GM23338 (cell line): ENCODE measurements at regions not wholly inside any gene's neighbourhood (a gene's known extent, or its start where the extent isn't known, plus 50 kb on each side); places are given as distances from the start of the nearest gene placed in this dataset.

Experiments
- ATAC-seq: fragments of 200-7000 bp; cut with Tn5 transposase; 3 replicates; pipeline ENCODE4 v1.9.1; 2020
- DNase-seq: peaks from one replicate; pipeline ENCODE4 v3.0.0-alpha.2; 2015; ENCODE audit warnings: low spot score
- H2AFZ ChIP-seq: fragments of 200-600 bp; sonication (generic); 2 replicates; pipeline ENCODE4 v1.8.0; 2016; ENCODE audit warnings: antibody characterized with exemption, mild to moderate bottlenecking, moderate library complexity
- H3F3A ChIP-seq: fragments of 200-600 bp; sonication (generic); replicated peaks from 2 replicates; pipeline ENCODE4 v1.8.0; 2017; ENCODE audit warnings: antibody characterized with exemption, mixed run types, low read depth
- H3K27ac ChIP-seq: fragments of 200-600 bp; sonication (generic); 2 replicates; pipeline ENCODE4 v1.6.1; 2016; ENCODE audit warnings: low read depth
- H3K27me3 ChIP-seq: fragments of 200-600 bp; sonication (generic); 2 replicates; pipeline ENCODE4 v1.8.0; 2016; ENCODE audit warnings: mild to moderate bottlenecking, mixed run types, moderate library complexity; ENCODE audit not compliant: insufficient read depth
- H3K36me3 ChIP-seq: fragments of 200-600 bp; sonication (generic); 2 replicates; pipeline ENCODE4 v1.8.0; 2016; ENCODE audit warnings: mild to moderate bottlenecking; ENCODE audit not compliant: insufficient read depth
- H3K4me1 ChIP-seq: fragments of 200-600 bp; sonication (generic); 2 replicates; pipeline ENCODE4 v1.8.0; 2016; ENCODE audit warnings: mild to moderate bottlenecking, moderate library complexity; ENCODE audit not compliant: insufficient read depth
- H3K4me2 ChIP-seq: fragments of 200-600 bp; sonication (generic); 2 replicates; pipeline ENCODE4 v1.7.1; 2017; ENCODE audit warnings: mixed run types
- H3K4me3 ChIP-seq: fragments of 200-600 bp; sonication (generic); 2 replicates; pipeline ENCODE4 v1.6.1; 2016; ENCODE audit warnings: mixed run types
- H3K79me2 ChIP-seq: fragments of 200-600 bp; sonication (generic); replicated peaks from 2 replicates; pipeline ENCODE4 v1.8.0; 2017; ENCODE audit warnings: mild to moderate bottlenecking; ENCODE audit not compliant: insufficient read depth
- H3K9me2 ChIP-seq: fragments of 200-600 bp; sonication (generic); 2 replicates; pipeline ENCODE4 v1.8.0; 2017; ENCODE audit not compliant: insufficient read depth
- H4K20me1 ChIP-seq: fragments of 200-600 bp; sonication (generic); replicated peaks from 2 replicates; pipeline ENCODE4 v1.8.0; 2017; ENCODE audit warnings: mild to moderate bottlenecking; ENCODE audit not compliant: insufficient read depth
- H3K27ac Mint-ChIP-seq: 2 replicates; pipeline ENCODE4 v1.8.0; 2020; ENCODE audit warnings: inconsistent platforms, mild to moderate bottlenecking, moderate library complexity, mixed read lengths
- H3K27me3 Mint-ChIP-seq: 3 replicates; pipeline ENCODE4 v1.8.0; 2022; ENCODE audit warnings: low read depth, mild to moderate bottlenecking, moderate library complexity, mixed read lengths, inconsistent platforms; ENCODE audit not compliant: insufficient read depth, poor library complexity
- H3K36me3 Mint-ChIP-seq: 3 replicates; pipeline ENCODE4 v1.8.0; 2021; ENCODE audit warnings: low read depth, mild to moderate bottlenecking, inconsistent platforms, moderate library complexity, mixed read lengths
- H3K4me1 Mint-ChIP-seq: 3 replicates; pipeline ENCODE4 v1.8.0; 2020; ENCODE audit warnings: mild to moderate bottlenecking, inconsistent platforms, mixed read lengths
- H3K4me3 Mint-ChIP-seq: 3 replicates; pipeline ENCODE4 v1.8.0; 2021; ENCODE audit warnings: moderate library complexity, mild to moderate bottlenecking, inconsistent platforms, mixed read lengths
- H3K9me3 Mint-ChIP-seq: 3 replicates; pipeline ENCODE4 v1.8.0; 2020; ENCODE audit warnings: moderate library complexity, mild to moderate bottlenecking, inconsistent platforms, mixed read lengths
- CREB1 ChIP-seq: fragments of 250-450 bp; sonication (Bioruptor Pico); IDR thresholded peaks from 2 replicates; pipeline ENCODE4 v1.5.0; 2020; ENCODE audit warnings: low read depth, mild to moderate bottlenecking, moderate library complexity
- CTCF ChIP-seq, 2 experiments: fragments of 200-600 bp in 1 of 2; sonication (generic) in 1 of 2; conservative IDR thresholded peaks; 2 replicates each; pipeline versions ENCODE4 v1.5.1 to v1.6.1; 2016 to 2017; ENCODE audit warnings: antibody characterized with exemption in 2 of 2, low read depth in 2 of 2, mild to moderate bottlenecking in 2 of 2, moderate library complexity in 1 of 2
- ETS1 ChIP-seq: IDR thresholded peaks from 2 replicates; pipeline ENCODE4 v1.6.1; 2016; ENCODE audit warnings: antibody characterized with exemption
- EZH2 ChIP-seq: fragments of 200-600 bp; sonication (generic); IDR thresholded peaks from one replicate; pipeline ENCODE4 v1.8.0; 2017; ENCODE audit warnings: antibody characterized with exemption, mild to moderate bottlenecking, low read depth; ENCODE audit not compliant: unreplicated experiment
- EZH2phosphoT487 ChIP-seq: fragments of 200-600 bp; sonication (generic); IDR thresholded peaks from one replicate; pipeline ENCODE4 v1.8.1; 2018; ENCODE audit warnings: antibody characterized with exemption; ENCODE audit not compliant: unreplicated experiment
- JUNB ChIP-seq: IDR thresholded peaks from one replicate; pipeline ENCODE4 v1.6.1; 2016; ENCODE audit warnings: antibody characterized with exemption; ENCODE audit not compliant: unreplicated experiment
- NANOG ChIP-seq: IDR thresholded peaks from 2 replicates; pipeline ENCODE4 v1.6.1; 2016; ENCODE audit warnings: antibody characterized with exemption, borderline replicate concordance
- POLR2AphosphoS5 ChIP-seq: IDR thresholded peaks from 2 replicates; pipeline ENCODE4 v1.6.1; 2016; ENCODE audit warnings: antibody characterized with exemption, low read depth
- REST ChIP-seq: IDR thresholded peaks from one replicate; pipeline ENCODE4 v1.6.1; 2018; ENCODE audit warnings: antibody characterized with exemption; ENCODE audit not compliant: unreplicated experiment
- STAT1 ChIP-seq: IDR thresholded peaks from one replicate; pipeline ENCODE4 v1.6.1; 2016; ENCODE audit warnings: antibody characterized with exemption; ENCODE audit not compliant: unreplicated experiment
- ZNF114 ChIP-seq: fragments of 250-450 bp; sonication (Bioruptor Pico); IDR thresholded peaks from 2 replicates; pipeline ENCODE4 v1.5.0; 2020; ENCODE audit warnings: mild to moderate bottlenecking, moderate library complexity
- ZNF331 ChIP-seq: fragments of 250-450 bp; sonication (Bioruptor Pico); IDR thresholded peaks from 2 replicates; pipeline ENCODE4 v1.5.0; 2020; ENCODE audit warnings: low read depth, mild to moderate bottlenecking, moderate library complexity
- TF ChIP-seq, protein P1 (sequence below): fragments of 250-450 bp; sonication (Bioruptor Pico); IDR thresholded peaks from 2 replicates; pipeline ENCODE4 v1.5.0; 2020; ENCODE audit warnings: mild to moderate bottlenecking, moderate library complexity

DNA sequence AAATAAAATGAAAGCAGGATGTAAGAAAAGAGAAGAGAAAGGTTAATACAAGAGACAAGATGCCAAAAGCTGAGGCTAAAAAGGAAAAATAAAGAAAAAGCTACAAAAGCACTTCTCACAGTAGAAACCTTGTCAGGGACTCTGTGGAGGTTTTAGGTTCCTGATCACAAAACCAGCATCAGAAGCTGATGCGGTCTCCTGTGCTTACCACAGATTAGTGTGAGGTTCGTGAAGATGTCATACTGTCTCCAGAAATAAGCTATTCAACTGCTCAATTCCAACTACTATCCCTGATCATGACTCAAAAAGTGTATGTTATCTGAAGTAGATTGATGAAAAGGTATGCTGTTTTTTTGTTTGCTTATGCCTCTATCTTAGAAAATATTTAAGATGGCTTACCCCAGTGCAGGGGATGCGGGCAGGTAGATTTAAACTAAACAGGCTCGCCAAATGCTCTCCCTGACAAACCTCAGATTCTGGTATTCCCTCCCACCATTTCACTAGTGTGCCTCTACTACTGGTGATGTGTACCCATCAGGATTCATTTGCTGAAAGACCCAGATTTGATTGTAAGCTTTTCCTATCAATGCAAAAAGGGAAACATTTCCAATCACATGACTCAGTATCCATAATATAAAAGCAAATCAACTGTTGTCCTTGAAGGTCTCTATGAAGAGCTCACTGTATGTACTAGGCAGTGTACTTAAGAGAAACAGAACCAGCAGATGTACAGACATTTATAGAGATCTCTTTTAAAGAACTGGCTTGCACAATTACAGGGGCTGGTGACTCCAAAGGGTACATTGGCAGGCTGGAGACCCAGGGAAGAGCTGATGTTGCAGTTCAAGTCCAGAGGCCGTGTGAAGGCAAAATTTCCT lies 169.5 kb upstream of the FOXN3 start:
- ATAC-seq = no peak

More for the DNA sequence above, 169.5 kb upstream of the FOXN3 start:
- H3F3A ChIP-seq = 0 out of 2 replicates have a peak, but pooled peaks cover 7% of the 10 kb centered on the region
- peaks cover 8% of the 10 kb centered on the region for H3K36me3 ChIP-seq
- H3K4me1 ChIP-seq = peaks cover 30% of the 10 kb centered on the region
- Mint-ChIP-seq H3K27me3 (peaks cover 5% of the 10 kb centered on the region), H3K4me1 (peaks cover 29% of the 10 kb centered on the region), H3K36me3 (peaks cover 43% of the 10 kb centered on the region), H3K27ac (no peak overlapping the region), H3K9me3 (no peaks in the 10 kb centered on the region; the same call in 2 of the 3 replicates), H3K4me3 (no peak overlapping the region)
- no peak overlapping the region for H2AFZ ChIP-seq
- no peaks in the 10 kb centered on the region for H3K9me2 ChIP-seq
- TF ChIP-seq ZNF114 (CRISPR knock-in tag) (no peak), NANOG (no peak), CTCF (conservative IDR thresholded peaks at IDR 0.05; ENCODE audit: low read depth in 2 of 2) (no peak), STAT1 (no peak), CREB1 (CRISPR knock-in tag) (no peak), ETS1 (no peak), JUNB (no peak), EZH2phosphoT487 (no peak), EZH2 (no peak), ZNF331 (CRISPR knock-in tag) (no peak), REST (no peak), POLR2AphosphoS5 (no peak)
- TF ChIP-seq, protein P1, sequence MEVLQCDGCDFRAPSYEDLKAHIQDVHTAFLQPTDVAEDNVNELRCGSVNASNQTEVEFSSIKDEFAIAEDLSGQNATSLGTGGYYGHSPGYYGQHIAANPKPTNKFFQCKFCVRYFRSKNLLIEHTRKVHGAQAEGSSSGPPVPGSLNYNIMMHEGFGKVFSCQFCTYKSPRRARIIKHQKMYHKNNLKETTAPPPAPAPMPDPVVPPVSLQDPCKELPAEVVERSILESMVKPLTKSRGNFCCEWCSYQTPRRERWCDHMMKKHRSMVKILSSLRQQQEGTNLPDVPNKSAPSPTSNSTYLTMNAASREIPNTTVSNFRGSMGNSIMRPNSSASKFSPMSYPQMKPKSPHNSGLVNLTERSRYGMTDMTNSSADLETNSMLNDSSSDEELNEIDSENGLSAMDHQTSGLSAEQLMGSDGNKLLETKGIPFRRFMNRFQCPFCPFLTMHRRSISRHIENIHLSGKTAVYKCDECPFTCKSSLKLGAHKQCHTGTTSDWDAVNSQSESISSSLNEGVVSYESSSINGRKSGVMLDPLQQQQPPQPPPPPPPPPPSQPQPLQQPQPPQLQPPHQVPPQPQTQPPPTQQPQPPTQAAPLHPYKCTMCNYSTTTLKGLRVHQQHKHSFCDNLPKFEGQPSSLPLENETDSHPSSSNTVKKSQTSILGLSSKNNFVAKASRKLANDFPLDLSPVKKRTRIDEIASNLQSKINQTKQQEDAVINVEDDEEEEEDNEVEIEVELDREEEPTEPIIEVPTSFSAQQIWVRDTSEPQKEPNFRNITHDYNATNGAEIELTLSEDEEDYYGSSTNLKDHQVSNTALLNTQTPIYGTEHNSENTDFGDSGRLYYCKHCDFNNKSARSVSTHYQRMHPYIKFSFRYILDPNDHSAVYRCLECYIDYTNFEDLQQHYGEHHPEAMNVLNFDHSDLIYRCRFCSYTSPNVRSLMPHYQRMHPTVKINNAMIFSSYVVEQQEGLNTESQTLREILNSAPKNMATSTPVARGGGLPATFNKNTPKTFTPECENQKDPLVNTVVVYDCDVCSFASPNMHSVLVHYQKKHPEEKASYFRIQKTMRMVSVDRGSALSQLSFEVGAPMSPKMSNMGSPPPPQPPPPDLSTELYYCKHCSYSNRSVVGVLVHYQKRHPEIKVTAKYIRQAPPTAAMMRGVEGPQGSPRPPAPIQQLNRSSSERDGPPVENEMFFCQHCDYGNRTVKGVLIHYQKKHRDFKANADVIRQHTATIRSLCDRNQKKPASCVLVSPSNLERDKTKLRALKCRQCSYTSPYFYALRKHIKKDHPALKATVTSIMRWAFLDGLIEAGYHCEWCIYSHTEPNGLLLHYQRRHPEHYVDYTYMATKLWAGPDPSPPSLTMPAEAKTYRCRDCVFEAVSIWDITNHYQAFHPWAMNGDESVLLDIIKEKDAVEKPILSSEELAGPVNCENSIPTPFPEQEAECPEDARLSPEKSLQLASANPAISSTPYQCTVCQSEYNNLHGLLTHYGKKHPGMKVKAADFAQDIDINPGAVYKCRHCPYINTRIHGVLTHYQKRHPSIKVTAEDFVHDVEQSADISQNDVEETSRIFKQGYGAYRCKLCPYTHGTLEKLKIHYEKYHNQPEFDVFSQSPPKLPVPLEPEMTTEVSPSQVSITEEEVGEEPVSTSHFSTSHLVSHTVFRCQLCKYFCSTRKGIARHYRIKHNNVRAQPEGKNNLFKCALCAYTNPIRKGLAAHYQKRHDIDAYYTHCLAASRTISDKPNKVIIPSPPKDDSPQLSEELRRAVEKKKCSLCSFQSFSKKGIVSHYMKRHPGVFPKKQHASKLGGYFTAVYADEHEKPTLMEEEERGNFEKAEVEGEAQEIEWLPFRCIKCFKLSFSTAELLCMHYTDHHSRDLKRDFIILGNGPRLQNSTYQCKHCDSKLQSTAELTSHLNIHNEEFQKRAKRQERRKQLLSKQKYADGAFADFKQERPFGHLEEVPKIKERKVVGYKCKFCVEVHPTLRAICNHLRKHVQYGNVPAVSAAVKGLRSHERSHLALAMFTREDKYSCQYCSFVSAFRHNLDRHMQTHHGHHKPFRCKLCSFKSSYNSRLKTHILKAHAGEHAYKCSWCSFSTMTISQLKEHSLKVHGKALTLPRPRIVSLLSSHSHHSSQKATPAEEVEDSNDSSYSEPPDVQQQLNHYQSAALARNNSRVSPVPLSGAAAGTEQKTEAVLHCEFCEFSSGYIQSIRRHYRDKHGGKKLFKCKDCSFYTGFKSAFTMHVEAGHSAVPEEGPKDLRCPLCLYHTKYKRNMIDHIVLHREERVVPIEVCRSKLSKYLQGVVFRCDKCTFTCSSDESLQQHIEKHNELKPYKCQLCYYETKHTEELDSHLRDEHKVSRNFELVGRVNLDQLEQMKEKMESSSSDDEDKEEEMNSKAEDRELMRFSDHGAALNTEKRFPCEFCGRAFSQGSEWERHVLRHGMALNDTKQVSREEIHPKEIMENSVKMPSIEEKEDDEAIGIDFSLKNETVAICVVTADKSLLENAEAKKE (CRISPR knock-in tag) = no peak
- no peak for DNase-seq
- peaks cover 99% of the 10 kb centered on the region for H3K79me2 ChIP-seq
- no peaks in the 10 kb centered on the region for H3K27me3 ChIP-seq
- no peak overlapping the region for H3K4me3 ChIP-seq
- peaks cover 24% of the 10 kb centered on the region for H4K20me1 ChIP-seq
- no peak overlapping the region for H3K4me2 ChIP-seq
- no peak overlapping the region for H3K27ac ChIP-seq
